ENCODE measurements at regions not wholly inside any gene's neighbourhood (a gene's known extent, or its start where the extent isn't known, plus 50 kb on each side); places are given as distances from the start of the nearest gene placed in this dataset.
A peak's percentile ranks its signal among the peaks of the same experiment; 100 is the strongest.
"Not testable (repeated sequence)": the region's sequence is repeated elsewhere in the genome, so short reads cannot be mapped to it uniquely, and the experiment has no call there.

- Mint-ChIP-seq H3K4me1 (ENCODE audit: insufficient read depth, unreplicated experiment) (no peaks in the 10 kb centered on the region), H3K27ac (ENCODE audit: low read depth, unreplicated experiment) (no peak overlapping the region), H3K4me3 (ENCODE audit: unreplicated experiment) (no peak overlapping the region), H3K27me3 (ENCODE audit: insufficient read depth, unreplicated experiment) (no peaks in the 10 kb centered on the region), H3K36me3 (ENCODE audit: insufficient read depth, unreplicated experiment) (no peaks in the 10 kb centered on the region), H3K9me3 (ENCODE audit: unreplicated experiment) (no peaks in the 10 kb centered on the region)
- ChIA-PET CTCF (no interaction called here), POLR2A (no interaction called here)
- no TSS peak for BruUV-seq (replicated peaks)
- peak; percentile 5 for DNase-seq (ENCODE audit: unreplicated experiment)
- intact Hi-C loops (cut with micrococcal nuclease), result no loop called here
- TF ChIP-seq CTCF (IDR thresholded peaks at IDR 0.05; ENCODE audit: unreplicated experiment), result no peak
These were observed 228.4 kb upstream of the DGKB start for GRCh38 chr7:15130666-15131541.

- Mint-ChIP-seq H3K27ac (ENCODE audit: low read depth, unreplicated experiment) (no peak overlapping the region), H3K9me3 (ENCODE audit: unreplicated experiment) (no peaks in the 10 kb centered on the region), H3K4me3 (ENCODE audit: unreplicated experiment) (no peak overlapping the region), H3K27me3 (ENCODE audit: insufficient read depth, unreplicated experiment) (no peaks in the 10 kb centered on the region), H3K36me3 (ENCODE audit: insufficient read depth, unreplicated experiment) (no peaks in the 10 kb centered on the region), H3K4me1 (ENCODE audit: insufficient read depth, unreplicated experiment) (no peaks in the 10 kb centered on the region)
- POLR2A ChIA-PET, result no interaction called here
- intact Hi-C loops (cut with micrococcal nuclease), result no loop called here
- CTCF ChIA-PET, result interaction anchor here (0.7 kb wide), 1 partner anchor 36 kb away, joined by 3 read pairs; no protein-coding TSS in a partner anchor
- no peak for DNase-seq (ENCODE audit: unreplicated experiment)
- no peak for TF ChIP-seq CTCF (IDR thresholded peaks at IDR 0.05; ENCODE audit: unreplicated experiment)
- no TSS peak for BruUV-seq (replicated peaks)
These were observed 226.2 kb upstream of the DGKB start for GRCh38 chr7:15128716-15129115.

DNA sequence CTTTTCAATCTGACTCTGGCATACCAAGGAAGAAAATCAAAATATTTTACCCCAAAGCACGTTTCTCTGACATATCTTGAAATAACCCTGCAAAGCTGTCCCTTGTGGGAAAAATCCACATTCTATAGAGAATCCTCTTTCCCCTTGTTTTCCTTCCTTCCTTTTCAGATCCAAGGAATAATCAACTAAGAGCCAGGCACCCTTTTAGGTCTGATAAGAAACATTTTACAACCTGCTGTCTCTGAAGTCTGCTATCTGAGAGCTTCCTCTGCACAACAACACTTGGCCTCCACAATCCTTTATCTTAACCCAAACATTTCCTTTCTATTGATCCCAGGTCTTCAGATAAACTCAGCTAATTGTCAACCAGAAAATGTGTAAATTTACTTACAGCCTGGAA lies 224.1 kb upstream of the DGKB start:
- BruUV-seq (replicated peaks); CTCF ChIA-PET; H3K36me3 Mint-ChIP-seq (ENCODE audit: insufficient read depth, unreplicated experiment): not testable (repeated sequence)

GRCh38 chr7:15123901-15124300 lies 221.3 kb upstream of the DGKB start:
- intact Hi-C loops (cut with micrococcal nuclease), result no loop called here
- CTCF ChIA-PET, result no interaction called here
- no peak for DNase-seq (ENCODE audit: unreplicated experiment)

More for the DNA sequence above, 224.1 kb upstream of the DGKB start:
- H3K4me3 Mint-ChIP-seq (ENCODE audit: unreplicated experiment); intact Hi-C loops (cut with micrococcal nuclease); H3K9me3 Mint-ChIP-seq (ENCODE audit: unreplicated experiment); H3K4me1 Mint-ChIP-seq (ENCODE audit: insufficient read depth, unreplicated experiment); H3K27ac Mint-ChIP-seq (ENCODE audit: low read depth, unreplicated experiment); DNase-seq (ENCODE audit: unreplicated experiment): not testable (repeated sequence)
- H3K27me3 Mint-ChIP-seq (ENCODE audit: insufficient read depth, unreplicated experiment), result peaks cover 19% of the 10 kb centered on the region
- POLR2A ChIA-PET, result interaction anchor here (0.5 kb wide), 1 partner anchor 376 kb away, joined by 3 read pairs; no protein-coding TSS in a partner anchor

More at GRCh38 chr7:15123901-15124300, 221.3 kb upstream of the DGKB start:
- H3K4me3 Mint-ChIP-seq (ENCODE audit: unreplicated experiment), result no peak overlapping the region
- H3K4me1 Mint-ChIP-seq (ENCODE audit: insufficient read depth, unreplicated experiment), result no peaks in the 10 kb centered on the region
- no TSS peak for BruUV-seq (replicated peaks)
- H3K36me3 Mint-ChIP-seq (ENCODE audit: insufficient read depth, unreplicated experiment), result no peaks in the 10 kb centered on the region
- no peak overlapping the region for H3K27ac Mint-ChIP-seq (ENCODE audit: low read depth, unreplicated experiment)
- POLR2A ChIA-PET, result no interaction called here
- peaks cover 19% of the 10 kb centered on the region for H3K27me3 Mint-ChIP-seq (ENCODE audit: insufficient read depth, unreplicated experiment)
- TF ChIP-seq CTCF (IDR thresholded peaks at IDR 0.05; ENCODE audit: unreplicated experiment), result no peak
- H3K9me3 Mint-ChIP-seq (ENCODE audit: unreplicated experiment), result no peaks in the 10 kb centered on the region

Measured in MCF 10A (cell line).